ENCODE measurements at regions not wholly inside any gene's neighbourhood (a gene's known extent, or its start where the extent isn't known, plus 50 kb on each side); places are given as distances from the start of the nearest gene placed in this dataset.

DNA sequence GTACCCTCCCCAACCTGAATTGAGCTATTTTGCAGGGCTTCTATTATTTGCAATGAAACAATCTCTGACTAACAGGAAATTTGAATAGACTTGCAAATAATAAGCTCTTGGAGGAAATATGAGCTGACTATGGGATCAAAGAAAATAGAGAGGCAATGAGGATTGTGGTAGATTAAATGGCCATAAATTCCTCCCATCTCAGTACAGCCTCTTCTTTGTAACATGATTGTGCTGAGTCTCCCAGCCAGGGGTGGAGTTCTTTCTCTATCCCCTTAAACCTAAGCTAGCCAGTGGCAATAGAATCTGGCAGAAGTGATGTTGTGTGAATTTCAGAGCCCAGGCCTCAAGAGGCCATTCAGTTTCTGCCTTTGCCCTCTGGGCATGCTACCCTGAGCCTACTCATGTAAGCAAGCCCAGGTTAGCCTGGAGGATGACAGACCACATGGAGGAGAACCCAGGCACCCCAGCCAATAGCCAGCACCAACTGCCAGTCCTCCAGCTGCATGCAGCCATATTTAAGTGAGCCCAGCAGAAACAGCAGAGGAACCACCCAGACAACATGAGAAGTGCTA lies 86.8 kb upstream of the TP53I11 start:
- no peak for DNase-seq

GRCh38 chr11:45038923-45039322 lies 88.2 kb upstream of the TP53I11 start:
- no peak for DNase-seq

DNA sequence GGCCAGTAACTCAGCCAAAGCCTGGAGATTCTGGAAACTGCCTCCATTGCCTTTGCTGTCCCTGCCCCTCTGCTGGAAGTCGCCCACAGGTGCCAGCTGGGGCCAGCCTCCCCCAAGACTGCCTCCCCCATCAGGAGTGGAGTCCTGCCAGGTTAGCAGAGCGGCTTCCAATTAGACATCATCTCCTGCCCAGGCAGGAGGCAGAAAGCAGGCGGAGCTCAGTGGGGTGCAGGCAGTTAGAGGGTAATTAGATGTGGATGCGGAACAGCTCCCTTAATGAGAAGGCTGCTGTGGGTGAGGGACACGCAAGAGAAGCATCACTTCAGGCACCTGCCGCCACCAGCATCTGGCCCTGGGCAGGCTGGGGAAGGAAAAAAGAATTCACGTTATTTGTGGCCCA lies 90.9 kb upstream of the TP53I11 start:
- no peak for DNase-seq

DNA sequence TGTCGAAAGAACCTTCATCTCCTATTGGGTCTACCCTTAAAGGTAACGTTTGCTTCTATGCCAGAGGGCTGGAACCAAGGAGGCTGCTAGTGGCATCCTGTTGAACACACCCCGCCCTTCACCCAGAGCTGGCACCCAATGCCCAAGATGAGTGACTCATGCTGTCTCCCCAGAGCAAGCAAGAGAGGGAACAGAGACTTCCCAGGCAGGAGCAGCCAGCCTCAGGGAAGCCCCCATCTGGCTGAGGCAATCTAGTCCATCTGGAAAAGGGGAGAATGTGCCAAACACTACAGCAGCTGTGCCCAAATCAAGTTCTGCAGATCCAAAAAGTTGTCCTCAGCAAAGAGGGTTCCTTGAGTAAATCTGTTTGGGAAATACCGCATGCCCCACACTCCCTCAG lies 91.9 kb upstream of the TP53I11 start:
- DNase-seq = no peak

- DNase-seq = no peak
Measured at GRCh38 chr11:45043755-45044475, 93.2 kb upstream of the TP53I11 start.

- peak; percentile 26 for DNase-seq
Measured at GRCh38 chr11:45045683-45046471, 95.2 kb upstream of the TP53I11 start.

DNA sequence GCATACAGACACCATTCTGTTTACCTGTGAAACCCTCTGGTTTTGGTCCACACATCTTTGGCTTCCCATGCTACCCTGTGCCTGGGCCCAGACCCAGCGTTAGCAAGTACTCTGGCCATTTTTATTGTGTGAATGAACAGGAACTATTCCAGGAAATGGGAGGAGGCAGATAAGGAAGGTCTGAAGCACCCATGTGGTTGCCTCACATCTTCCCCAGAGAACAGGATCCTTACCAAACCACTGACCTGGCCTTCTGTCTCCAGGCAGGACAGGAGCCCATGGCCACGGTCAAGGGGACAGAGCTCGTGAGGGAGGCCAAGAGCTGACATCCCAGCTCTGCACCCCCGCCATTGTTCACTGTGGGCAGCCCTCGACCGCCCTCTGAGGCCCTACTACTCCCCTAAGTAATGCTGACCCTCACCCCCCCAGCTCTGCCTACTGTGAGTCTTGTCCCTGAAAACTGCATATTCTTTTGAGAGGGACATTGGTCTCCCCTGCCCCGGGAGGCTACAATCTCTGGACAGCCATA lies 97.7 kb upstream of the TP53I11 start:
- DNase-seq = no peak

DNA sequence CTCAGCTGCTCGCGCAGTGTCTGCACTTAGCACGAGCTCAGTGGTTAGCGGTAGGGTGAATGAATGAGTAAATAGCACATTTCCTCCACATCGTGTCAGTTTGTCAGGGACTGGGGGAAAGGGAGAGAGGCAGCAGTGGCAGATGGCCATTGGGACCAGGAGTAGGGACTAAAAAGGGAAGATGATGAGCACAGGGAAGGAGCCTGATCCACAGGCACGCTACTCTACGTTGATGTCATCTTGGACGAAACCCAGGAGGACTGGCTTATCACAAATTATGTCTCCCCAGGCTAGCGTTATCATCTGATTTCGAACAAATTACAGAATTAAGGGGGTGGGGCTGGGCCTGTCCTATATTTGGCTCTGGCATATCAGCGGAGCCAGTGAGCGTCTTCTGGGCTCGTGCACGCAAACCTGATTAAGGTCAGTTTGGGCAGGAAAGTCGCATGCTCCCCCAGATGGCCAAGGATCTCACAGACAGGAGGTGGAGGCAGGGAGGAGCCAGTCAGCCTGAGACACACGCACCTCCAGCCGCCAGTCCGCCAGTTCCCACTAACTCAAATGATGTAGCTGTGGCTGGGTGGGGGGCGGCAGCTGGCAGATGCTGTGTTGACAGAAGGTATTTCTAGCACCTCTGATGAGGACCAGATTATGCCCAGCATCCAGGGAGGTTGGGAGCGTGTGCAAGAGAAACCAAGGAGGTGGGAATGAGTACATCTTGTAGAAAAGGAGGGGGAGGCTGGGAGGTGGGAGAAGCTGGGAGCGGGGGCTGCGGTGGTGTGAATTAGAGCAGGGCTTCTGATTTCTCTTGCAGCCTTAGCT lies 97.4 kb upstream of the PRDM11 start:
- DNase-seq = no peak

DNA sequence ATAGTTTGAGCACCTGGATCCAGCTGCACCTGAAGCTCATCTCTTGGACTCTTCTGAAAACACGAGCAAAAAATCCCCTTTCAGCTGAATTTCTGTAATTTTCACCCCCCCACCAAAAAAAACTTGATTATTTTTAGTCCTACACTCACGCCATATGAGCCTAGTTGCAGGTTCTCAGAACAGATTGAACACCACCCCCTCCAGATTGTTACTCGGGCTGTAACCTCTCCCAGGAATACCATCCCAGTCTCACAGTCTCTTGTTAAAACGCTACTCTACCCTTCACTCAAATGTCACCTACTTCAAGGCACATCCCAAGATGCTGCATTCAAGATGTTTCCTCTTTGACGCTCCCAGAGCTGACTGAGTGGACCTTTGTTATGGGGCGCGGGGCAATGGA lies 96.3 kb upstream of the PRDM11 start:
- no peak for DNase-seq

DNA sequence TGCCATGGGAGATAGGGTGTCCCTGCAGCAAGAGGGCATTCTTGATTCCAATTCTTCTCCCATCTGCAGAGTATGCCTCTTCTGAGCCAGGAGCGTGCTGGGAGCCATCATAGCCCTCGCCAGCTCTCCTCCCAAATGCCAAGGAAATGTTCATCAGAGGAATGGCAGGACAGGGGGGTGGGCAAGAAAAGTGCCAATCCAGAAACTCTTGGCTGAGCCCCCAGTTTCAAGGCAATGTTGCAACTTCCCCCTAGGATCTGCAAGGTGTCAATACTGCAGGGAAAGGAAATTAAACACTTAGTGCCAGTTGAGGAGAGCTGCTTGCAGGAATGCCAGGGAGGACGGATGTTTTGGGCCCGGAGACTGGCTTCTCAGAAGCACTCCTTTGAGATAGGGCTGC lies 94.8 kb upstream of the PRDM11 start:
- DNase-seq = no peak

DNA sequence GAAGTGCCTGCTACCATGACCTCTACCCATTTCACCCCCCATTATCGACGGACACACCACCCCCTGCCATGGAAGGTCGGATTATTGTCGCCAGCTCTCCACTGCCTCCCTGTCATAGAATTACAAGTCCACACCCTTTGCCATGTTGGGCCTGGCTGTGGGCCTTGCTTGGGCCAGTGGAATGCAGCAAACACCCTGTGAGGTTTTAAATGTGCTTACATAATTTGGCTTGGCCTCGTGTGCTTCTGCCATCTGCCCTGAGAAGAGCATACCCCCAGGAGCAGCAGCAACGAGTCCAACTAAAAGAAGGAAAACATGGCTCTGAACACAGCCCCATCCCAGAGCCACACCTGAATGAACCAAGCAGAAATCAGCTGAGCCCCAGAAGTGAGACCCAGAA lies 94.1 kb upstream of the PRDM11 start:
- no peak for DNase-seq

DNA sequence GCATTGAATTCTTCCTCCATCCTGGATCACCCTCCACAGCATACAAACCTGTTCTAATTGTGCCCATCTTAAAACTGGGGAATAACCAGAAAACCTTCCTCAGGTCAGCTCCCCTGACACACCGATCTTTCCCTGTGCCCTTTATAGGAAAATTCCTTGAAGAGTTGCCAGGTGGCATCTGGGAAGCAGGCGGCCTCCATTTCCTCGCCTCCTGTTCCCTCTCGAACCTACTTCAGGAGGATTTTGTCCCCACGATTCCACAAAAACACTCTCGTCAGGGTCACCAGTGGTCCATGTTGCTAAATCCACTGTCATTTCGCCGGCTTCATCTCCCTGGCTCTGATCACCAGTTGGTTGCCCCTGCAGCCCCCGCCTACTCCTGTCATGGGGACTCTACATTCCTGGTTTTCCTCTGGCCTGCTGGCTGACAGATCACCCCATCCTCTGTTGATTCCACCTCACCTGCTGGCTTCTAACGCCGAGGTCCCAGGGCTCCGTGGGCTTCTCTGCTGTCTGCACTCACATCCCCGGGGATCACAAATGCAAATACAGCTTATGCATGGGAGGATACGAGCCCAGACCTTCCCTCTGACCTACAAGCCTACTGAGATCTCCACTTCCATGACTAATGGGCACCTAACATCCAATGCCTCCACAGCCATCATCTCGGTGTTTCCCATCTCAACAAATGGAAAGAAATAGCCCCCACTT lies 92.5 kb upstream of the PRDM11 start:
- DNase-seq = no peak

DNA sequence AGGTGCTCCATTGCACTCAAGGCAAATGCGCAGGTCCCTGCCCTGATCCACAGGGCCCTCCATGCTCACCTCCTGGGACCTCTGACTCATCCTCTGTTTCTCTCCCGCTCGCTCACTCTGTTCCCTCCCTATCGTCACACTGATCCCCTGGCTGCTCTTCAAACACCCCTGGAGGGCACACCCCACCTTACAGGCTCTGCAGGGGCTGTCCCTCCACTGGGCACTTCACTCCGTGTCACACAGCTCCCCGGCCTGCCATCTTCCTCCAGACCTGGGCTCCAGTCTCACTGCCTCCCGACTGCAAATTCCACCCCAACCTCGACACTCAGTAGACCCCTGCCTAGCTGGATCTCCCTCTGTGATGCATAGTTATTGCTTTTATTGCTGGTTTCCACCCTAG lies 91.5 kb upstream of the PRDM11 start:
- DNase-seq = no peak

DNA sequence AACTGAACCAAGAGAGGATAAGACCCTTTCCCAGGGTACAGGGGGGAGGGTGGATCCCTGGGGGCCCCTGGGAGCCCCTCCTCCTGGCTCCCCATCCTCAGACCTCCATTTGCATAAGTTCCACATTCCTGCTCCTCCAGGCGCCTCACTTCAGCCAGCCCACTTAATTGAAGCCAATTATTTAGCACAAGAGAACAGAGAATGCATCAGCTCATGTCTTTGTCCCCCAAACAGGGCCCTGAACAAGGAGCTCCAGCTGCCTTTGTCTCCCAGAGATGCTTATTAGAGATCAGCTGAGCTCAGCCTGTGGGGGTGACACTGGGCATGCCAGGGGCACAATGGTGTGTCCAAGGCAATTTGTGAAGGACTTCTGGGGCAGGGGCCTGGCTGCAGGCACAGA lies 89.9 kb upstream of the PRDM11 start:
- DNase-seq = no peak

GRCh38 chr11:45057938-45058646 lies 88.3 kb upstream of the PRDM11 start:
- DNase-seq = no peak

DNA sequence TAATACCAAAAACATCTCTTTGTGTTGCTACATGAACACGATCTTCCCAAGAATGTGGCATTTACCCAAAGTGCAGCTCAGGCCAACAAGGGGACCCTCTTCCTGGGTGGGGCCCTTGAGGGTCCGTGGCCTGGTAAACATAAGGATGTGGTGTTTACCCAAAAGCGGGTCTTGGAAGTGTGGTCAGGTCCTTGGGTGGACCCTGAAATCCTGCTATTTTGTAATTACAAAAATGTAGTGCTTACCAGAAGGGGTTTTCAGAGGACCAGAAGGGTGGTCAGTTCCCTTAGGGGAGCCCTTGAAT lies 87.8 kb upstream of the PRDM11 start:
- no peak for DNase-seq

GRCh38 chr11:45060707-45061106 lies 85.7 kb upstream of the PRDM11 start:
- no peak for DNase-seq

- DNase-seq = no peak
Measured at GRCh38 chr11:45061641-45062040, 84.8 kb upstream of the PRDM11 start.

DNA sequence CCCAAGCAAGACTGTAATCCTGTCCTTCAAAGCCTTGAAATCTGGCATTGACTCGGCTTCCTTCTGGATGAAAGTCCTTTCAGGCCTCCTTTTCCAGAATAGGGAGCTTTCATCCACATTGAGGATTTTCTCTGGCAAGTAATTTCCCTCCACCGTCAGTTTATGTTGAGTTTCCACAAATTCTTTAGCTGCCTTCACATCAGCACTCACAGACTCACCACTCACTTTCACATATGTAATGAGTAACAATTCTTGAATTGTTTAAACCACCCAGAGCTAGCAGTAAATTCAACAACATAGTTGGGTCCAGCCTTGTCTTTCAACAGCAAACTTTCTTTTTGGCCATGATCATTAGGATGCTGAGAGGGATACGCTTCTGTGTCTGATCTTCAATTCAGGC lies 84.3 kb upstream of the PRDM11 start:
- DNase-seq = no peak

DNA sequence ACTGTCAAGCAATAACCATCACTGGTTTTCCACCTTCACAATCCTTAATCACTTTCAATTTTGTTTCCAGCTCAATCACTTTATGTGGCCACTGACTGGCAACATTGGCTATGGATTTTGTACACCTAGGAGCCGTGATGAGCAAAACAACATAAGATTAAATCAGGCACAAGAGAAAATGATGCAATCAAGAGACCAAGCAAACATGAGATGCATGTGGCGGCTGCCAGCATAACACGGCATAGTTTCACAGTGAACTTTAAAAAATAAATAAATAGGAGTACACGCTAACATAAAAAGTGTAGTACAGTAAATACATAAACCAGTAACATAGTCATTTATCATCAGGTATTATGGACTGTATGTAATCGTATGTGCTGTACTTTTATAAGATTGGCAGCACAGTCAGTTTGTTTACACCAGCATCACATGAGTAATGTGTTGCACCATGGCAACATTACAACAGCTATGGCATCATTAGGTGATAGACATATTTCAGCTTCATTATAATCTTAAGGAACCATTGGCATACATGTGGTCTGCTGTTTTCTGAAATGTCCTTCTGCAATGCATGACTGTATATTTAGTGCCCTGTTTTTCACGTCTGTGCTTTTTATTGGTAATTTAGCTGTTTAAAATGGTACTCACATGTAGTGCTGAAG lies 83.3 kb upstream of the PRDM11 start:
- DNase-seq = no peak

DNA sequence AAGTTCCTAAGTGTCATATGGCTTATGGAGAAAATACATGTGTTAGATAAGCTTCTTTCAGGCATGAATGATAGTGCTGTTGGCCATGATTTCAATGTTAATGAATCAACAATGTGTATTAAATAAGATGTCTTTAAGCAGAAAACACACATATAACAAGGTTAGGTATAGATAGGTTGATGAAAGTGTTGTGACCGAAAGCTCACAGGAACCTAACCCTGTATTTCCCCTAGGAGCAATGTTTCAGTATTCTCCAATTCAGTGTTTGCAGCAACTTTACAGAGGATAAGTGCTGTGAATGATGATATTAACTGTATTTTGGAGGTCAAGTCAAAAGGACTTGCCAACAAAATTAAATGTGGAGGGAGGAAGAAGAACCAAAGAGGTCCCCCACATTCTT lies 82.8 kb upstream of the PRDM11 start:
- DNase-seq = no peak
